Pancreas (tissue), 10 donors: ENCODE measurements at regions not wholly inside any gene's neighbourhood (a gene's known extent, or its start where the extent isn't known, plus 50 kb on each side); places are given as distances from the start of the nearest gene placed in this dataset.

Source experiments
- ATAC-seq, 4 donors: fragments of 200-7000 bp; cut with Tn5 transposase; one replicate each; pipeline versions ENCODE4 v1.8.0 to v1.9.1; 2020; ENCODE audit warnings: mild to moderate bottlenecking in 4 of 4, moderate library complexity in 4 of 4
- DNase-seq, 6 donors: peaks; one replicate each; pipeline ENCODE4 v3.0.0-alpha.2; 2020
- FAIRE-seq: peaks from 2 replicates; lab custom pipeline; 2012; peaks lifted over from hg19 to GRCh38; lab: Jason Lieb, UNC
- H3K27ac ChIP-seq, 4 donors: fragments of 200-600 bp; sonication (generic); 1 replicate in 3 of 4; 2 replicates in 1 of 4; pipeline versions ENCODE4 v1.5.0 to v1.8.0; 2020
- H3K27me3 ChIP-seq, 4 donors: fragments of 200-600 bp; one replicate each; pipeline ENCODE4 v1.8.0; 2021
- H3K36me3 ChIP-seq, 3 donors: fragments of 200-600 bp; sonication (generic) in 1 of 3; one replicate each; pipeline versions ENCODE4 v1.5.0 to v1.8.0; 2020 to 2021
- H3K4me1 ChIP-seq, 3 donors: fragments of 200-600 bp; one replicate each; pipeline ENCODE4 v1.8.0; 2021
- H3K4me3 ChIP-seq, 4 donors: fragments of 200-600 bp; sonication (generic) in 2 of 4; one replicate each; pipeline versions ENCODE4 v1.5.0 to v1.8.0; 2020 to 2021
- H3K9me3 ChIP-seq, 4 donors: fragments of 200-600 bp; one replicate each; pipeline ENCODE4 v1.8.0; 2021
- WGBS, 2 donors: extraction: QIAGEN DNeasy Blood & Tissue Kit; methylation state at CpG; one replicate each; pipeline ENCODE4 v1.1.7; 2013; 5-methylcytosine and 5-hydroxymethylcytosine counted together
- intact Hi-C, 3 donors: fragments of 100-400 bp; cut with DNase I; formaldehyde crosslinking; loops; one replicate each; pipeline versions ENCODE4 v1.11.1 to v1.14.2; 2022
- TF ChIP-seq, protein P1 (sequence below), 4 donors: fragments of 200-600 bp; sonication (generic) in 3 of 4; IDR thresholded peaks; one replicate each; pipeline versions ENCODE4 v1.5.0 to v1.8.0; 2021; ENCODE audit warnings: antibody characterized with exemption in 4 of 4
- donor health status: healthy with polysubstance abuse.
- donor health status: DM: no; HTN: no; CAD: no; lungs with moderate emphysema.
- donor health status: DM: no; HTN: no; CAD: no.
- donor health status: control.
- donor health status: control.
- donor health status: Bipolar disorder and iron deficiency.
- donor health status: DM: yes; HTN: yes; CAD: no.
- donor health status: DM: no; HTN: no; CAD: no.
- donor health status: DM: no; HTN: no; CAD: no.
- donor health status: DM: yes; HTN: yes; CAD: no.

DNA sequence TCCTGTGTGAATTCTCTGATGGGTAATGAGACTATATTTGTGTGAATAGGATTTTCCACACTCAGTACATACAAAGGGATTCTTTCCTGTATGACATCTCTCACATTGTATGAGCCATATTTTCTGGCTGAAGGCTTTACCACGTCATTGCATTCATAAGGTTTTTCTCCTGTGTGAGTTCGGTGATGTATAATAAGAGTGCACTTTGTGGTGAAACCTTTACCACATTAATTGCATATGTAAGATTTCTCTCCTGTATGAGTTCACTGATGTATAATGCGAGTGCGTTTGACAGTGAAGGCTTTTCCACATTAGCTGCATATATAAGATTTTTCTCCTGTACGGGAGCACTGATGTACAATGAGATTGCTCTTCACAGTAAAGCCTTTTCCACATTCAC, 455.4 kb upstream of the CNTN5 start:
- H3K4me3 ChIP-seq, result no peak overlapping the region
- DNase-seq (no peak), FAIRE-seq (no peak), ATAC-seq (no peak)
- no peak overlapping the region for H3K27ac ChIP-seq
- intact Hi-C loops, result no loop called here
- no peaks in the 10 kb centered on the region for H3K27me3 ChIP-seq
- H3K9me3 ChIP-seq, result no peaks in the 10 kb centered on the region
- no peaks in the 10 kb centered on the region for H3K4me1 ChIP-seq
- no peaks in the 10 kb centered on the region for H3K36me3 ChIP-seq
- 51 to 63% methylated on average over 5 of the region's 5 CpGs for WGBS, 2 donors
- TF ChIP-seq, protein P1, sequence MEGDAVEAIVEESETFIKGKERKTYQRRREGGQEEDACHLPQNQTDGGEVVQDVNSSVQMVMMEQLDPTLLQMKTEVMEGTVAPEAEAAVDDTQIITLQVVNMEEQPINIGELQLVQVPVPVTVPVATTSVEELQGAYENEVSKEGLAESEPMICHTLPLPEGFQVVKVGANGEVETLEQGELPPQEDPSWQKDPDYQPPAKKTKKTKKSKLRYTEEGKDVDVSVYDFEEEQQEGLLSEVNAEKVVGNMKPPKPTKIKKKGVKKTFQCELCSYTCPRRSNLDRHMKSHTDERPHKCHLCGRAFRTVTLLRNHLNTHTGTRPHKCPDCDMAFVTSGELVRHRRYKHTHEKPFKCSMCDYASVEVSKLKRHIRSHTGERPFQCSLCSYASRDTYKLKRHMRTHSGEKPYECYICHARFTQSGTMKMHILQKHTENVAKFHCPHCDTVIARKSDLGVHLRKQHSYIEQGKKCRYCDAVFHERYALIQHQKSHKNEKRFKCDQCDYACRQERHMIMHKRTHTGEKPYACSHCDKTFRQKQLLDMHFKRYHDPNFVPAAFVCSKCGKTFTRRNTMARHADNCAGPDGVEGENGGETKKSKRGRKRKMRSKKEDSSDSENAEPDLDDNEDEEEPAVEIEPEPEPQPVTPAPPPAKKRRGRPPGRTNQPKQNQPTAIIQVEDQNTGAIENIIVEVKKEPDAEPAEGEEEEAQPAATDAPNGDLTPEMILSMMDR (IDR thresholded peaks at IDR 0.05), result no peak

DNA sequence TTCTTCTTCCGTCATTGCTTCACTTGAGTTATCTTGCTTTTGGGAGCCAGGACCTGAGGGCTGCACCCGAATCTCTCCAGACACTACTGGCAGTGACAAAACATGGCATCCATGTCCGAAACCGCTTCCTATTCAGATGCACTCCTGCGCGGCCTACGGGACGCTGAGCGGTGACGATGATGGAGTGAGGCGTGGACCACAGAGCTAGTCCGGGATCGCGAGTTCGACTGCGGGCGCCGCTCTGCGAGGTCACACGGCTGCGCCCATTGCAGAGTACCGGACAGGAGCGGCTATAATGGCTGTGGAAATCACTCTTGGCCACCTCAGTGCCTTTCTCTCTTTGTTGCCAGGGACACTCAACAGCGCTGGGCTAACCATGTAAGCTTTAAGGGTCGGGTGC, 453.8 kb upstream of the CNTN5 start:
- no peaks in the 10 kb centered on the region for H3K4me1 ChIP-seq
- H3K4me3 ChIP-seq, result no peak overlapping the region
- 86 to 88% methylated on average over 25 of the region's 25 CpGs for WGBS, 2 donors
- ATAC-seq (no peak), DNase-seq (no peak), FAIRE-seq (no peak)
- intact Hi-C loops, result no loop called here
- H3K27ac ChIP-seq, result no peak overlapping the region
- H3K27me3 ChIP-seq, result no peaks in the 10 kb centered on the region
- H3K9me3 ChIP-seq, result no peaks in the 10 kb centered on the region
- TF ChIP-seq, protein P1 (IDR thresholded peaks at IDR 0.05), result no peak
- no peaks in the 10 kb centered on the region for H3K36me3 ChIP-seq

DNA sequence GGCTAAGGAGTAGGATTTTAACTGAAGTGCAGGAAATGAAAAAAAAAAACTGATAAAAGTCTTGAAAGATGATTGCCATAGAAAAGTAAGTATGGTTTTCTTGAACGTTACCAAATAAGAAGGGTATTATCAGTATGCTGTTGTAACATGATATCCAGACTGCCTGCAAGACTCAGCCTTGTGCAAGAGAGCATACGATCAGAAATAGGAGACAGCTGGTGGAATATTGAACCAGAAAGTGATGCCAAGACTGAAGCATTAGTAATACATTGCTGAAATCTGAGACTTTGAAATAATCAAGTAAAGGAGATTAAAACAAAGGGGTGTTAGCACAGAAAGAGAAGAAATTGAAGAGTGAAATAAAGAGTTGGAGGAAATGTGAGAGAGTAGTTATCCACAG, 452.7 kb upstream of the CNTN5 start:
- 6% methylated on average over 2 of the region's 2 CpGs for WGBS, 2 donors
- intact Hi-C loops, result no loop called here

DNA sequence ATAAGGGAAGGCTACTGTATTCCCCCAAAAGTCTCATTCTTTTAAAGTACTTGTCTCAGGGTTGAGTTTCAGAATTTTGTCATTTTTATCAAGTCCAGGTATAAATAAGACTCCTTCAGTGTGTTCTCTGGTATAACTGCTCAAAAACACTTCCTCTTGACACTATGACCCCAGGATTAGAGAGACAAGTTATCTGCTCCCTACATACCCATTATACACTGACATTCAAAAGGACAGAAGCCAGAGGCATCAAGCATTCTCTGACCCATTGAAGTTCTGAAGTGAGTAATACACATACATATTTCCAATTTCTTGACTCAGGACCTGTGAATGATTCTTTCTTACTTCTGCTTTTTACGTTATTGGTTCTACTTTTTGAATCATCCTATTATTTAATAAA, 447.8 kb upstream of the CNTN5 start:
- TF ChIP-seq, protein P1 (IDR thresholded peaks at IDR 0.05), result no peak
- Histone ChIP-seq H3K36me3 (no peaks in the 10 kb centered on the region), H3K27me3 (no peaks in the 10 kb centered on the region), H3K9me3 (no peaks in the 10 kb centered on the region), H3K27ac (no peak overlapping the region), H3K4me1 (no peaks in the 10 kb centered on the region), H3K4me3 (no peak overlapping the region)
- no peak for ATAC-seq
- 44 to 50% methylated on average over 1 of the region's 1 CpG for WGBS, 2 donors
- FAIRE-seq, result no peak
- intact Hi-C loops, result no loop called here
- no peak for DNase-seq

More for the DNA sequence above, 452.7 kb upstream of the CNTN5 start:
- Histone ChIP-seq H3K27me3 (no peaks in the 10 kb centered on the region), H3K9me3 (no peaks in the 10 kb centered on the region), H3K36me3 (no peaks in the 10 kb centered on the region), H3K4me1 (no peaks in the 10 kb centered on the region), H3K27ac (no peak overlapping the region), H3K4me3 (no peak overlapping the region)
- DNase-seq (no peak), FAIRE-seq (no peak), ATAC-seq (no peak)
- TF ChIP-seq, protein P1 (IDR thresholded peaks at IDR 0.05), result no peak

DNA sequence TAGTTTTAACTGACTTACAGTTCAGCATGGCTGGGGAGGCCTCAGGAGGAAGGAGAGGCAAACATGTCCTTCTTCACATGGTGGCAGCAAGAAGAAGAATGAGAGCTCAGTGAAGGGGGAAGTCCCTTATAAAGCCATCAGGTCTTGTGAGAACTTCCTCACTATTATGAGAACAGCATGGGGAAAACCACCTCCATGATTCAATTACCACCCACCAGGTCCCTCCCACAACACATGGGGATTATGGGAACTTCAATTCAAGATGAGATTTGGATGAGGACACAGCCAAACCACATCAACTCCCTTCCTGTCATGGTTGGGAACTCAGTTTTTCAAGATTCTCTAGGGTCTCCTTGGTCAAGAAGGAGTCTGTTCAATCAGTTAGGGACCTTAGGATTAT, 432.9 kb upstream of the CNTN5 start:
- Histone ChIP-seq H3K27me3 (no peaks in the 10 kb centered on the region), H3K4me1 (no peaks in the 10 kb centered on the region), H3K4me3 (no peak overlapping the region), H3K27ac (no peak overlapping the region), H3K9me3 (no peaks in the 10 kb centered on the region), H3K36me3 (no peaks in the 10 kb centered on the region)
- DNase-seq (no peak), ATAC-seq (no peak), FAIRE-seq (no peak)
- TF ChIP-seq, protein P1 (IDR thresholded peaks at IDR 0.05), result no peak
- intact Hi-C loops, result no loop called here
